ENCODE measurements at regions not wholly inside any gene's neighbourhood (a gene's known extent, or its start where the extent isn't known, plus 50 kb on each side); places are given as distances from the start of the nearest gene placed in this dataset.

DNA sequence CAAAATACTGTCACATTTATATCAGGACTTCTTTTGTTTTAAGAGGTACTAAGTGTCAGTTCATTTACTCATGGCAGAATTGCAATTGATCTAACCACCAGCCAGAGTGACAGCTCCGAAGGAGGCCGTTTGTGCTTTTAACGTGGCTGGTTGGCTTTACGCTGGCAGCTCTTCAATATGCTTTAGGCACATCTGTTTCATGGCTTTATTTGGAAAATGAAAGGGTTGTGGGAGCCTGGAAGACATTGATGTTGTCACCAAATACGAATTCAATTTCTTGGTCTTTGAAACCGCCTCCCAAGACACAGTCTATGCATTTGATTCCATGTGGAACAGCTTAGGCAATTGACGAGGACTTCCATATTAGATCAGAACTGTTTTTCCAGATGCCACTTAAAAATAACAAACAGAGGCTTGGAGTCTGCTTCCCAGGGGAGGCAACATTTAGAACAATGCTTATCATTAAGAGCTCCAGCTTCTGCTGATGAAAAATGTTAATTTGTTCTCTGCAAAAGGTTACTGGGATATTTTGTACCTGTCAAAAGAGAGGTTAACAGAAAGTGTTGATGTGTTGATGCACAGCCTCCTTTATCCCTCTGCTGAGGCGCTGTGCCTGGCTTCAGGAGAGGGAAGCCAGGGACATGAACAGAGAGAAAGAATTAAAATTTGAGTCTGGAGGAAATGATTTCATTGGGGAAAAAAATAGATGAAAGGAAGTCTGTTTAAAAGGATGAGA, 64.0 kb upstream of the TNFRSF19 start:
- no TSS peak for BruUV-seq (replicated peaks)
- no peak for DNase-seq
- Histone ChIP-seq H3K4me3 (ENCODE audit: low read depth, low read length) (no peak overlapping the region), H3K27me3 (replicated peaks; ENCODE audit: control insufficient read depth, insufficient read depth, low read length) (no peaks in the 10 kb centered on the region), H3K4me1 (peaks cover 11% of the 10 kb centered on the region), H3K9me3 (no peaks in the 10 kb centered on the region), H3K36me3 (ENCODE audit: control insufficient read depth, insufficient read depth, low read length) (no peaks in the 10 kb centered on the region)
- Mint-ChIP-seq H3K4me3 (ENCODE audit: unreplicated experiment) (no peak overlapping the region), H3K36me3 (ENCODE audit: insufficient read depth, unreplicated experiment) (no peaks in the 10 kb centered on the region), H3K4me1 (ENCODE audit: low read depth, unreplicated experiment) (peaks cover 14% of the 10 kb centered on the region), H3K27ac (ENCODE audit: unreplicated experiment) (no peak overlapping the region), H3K9me3 (ENCODE audit: unreplicated experiment) (no peaks in the 10 kb centered on the region), H3K27me3 (ENCODE audit: insufficient read depth, unreplicated experiment) (no peaks in the 10 kb centered on the region)
- intact Hi-C loops (cut with micrococcal nuclease; ENCODE audit: unreplicated experiment) = no loop called here
- TF ChIP-seq, protein P1, sequence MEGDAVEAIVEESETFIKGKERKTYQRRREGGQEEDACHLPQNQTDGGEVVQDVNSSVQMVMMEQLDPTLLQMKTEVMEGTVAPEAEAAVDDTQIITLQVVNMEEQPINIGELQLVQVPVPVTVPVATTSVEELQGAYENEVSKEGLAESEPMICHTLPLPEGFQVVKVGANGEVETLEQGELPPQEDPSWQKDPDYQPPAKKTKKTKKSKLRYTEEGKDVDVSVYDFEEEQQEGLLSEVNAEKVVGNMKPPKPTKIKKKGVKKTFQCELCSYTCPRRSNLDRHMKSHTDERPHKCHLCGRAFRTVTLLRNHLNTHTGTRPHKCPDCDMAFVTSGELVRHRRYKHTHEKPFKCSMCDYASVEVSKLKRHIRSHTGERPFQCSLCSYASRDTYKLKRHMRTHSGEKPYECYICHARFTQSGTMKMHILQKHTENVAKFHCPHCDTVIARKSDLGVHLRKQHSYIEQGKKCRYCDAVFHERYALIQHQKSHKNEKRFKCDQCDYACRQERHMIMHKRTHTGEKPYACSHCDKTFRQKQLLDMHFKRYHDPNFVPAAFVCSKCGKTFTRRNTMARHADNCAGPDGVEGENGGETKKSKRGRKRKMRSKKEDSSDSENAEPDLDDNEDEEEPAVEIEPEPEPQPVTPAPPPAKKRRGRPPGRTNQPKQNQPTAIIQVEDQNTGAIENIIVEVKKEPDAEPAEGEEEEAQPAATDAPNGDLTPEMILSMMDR (IDR thresholded peaks at IDR 0.05; ENCODE audit: insufficient read depth in 1 of 2, low read depth in 1 of 2, low read length in 1 of 2, severe bottlenecking in 1 of 2, unreplicated experiment in 1 of 2) = no peak
- ChIA-PET POLR2A (no interaction called here), CTCF (no interaction called here)

DNA sequence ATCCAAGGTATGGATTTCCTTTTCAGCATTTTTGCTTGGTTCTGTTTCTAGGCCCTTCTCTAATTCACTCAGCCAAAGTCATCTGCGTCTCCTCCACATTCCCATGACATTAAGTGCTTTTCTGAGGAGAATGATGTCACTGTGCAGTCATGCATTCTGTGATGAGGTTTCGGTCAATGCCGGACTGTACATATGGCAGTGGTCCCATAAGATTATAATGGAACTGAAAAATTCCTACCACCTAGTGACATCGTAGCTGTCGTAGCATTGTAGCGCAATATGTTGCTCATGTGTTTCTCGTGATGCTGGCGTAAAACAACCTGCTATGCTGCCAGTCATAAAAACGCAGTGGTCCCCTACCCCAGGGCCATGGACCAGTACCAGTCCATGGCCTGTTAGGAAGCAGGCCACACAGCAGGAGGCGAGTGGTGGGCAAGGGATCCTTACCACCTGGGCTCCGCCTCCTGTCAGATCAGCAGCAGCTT, 63.4 kb upstream of the TNFRSF19 start:
- no peak for DNase-seq
- H3K27ac Mint-ChIP-seq (ENCODE audit: unreplicated experiment) = no peak overlapping the region
- Histone ChIP-seq H3K9me3 (no peaks in the 10 kb centered on the region), H3K36me3 (ENCODE audit: control insufficient read depth, insufficient read depth, low read length) (no peaks in the 10 kb centered on the region), H3K27me3 (replicated peaks; ENCODE audit: control insufficient read depth, insufficient read depth, low read length) (no peaks in the 10 kb centered on the region), H3K4me3 (ENCODE audit: low read depth, low read length) (no peak overlapping the region), H3K4me1 (peaks cover 13% of the 10 kb centered on the region)
- ChIA-PET POLR2A (interaction anchor here (0.6 kb wide), 1 partner anchor 145 kb away, joined by 8 read pairs; no protein-coding TSS in a partner anchor), CTCF (no interaction called here)
- H3K27me3 Mint-ChIP-seq (ENCODE audit: insufficient read depth, unreplicated experiment) = no peaks in the 10 kb centered on the region
- H3K4me1 Mint-ChIP-seq (ENCODE audit: low read depth, unreplicated experiment) = peaks cover 14% of the 10 kb centered on the region
- no TSS peak for BruUV-seq (replicated peaks)
- no peaks in the 10 kb centered on the region for H3K36me3 Mint-ChIP-seq (ENCODE audit: insufficient read depth, unreplicated experiment)
- TF ChIP-seq, protein P1 (IDR thresholded peaks at IDR 0.05; ENCODE audit: insufficient read depth in 1 of 2, low read depth in 1 of 2, low read length in 1 of 2, severe bottlenecking in 1 of 2, unreplicated experiment in 1 of 2) = no peak
- H3K9me3 Mint-ChIP-seq (ENCODE audit: unreplicated experiment) = no peaks in the 10 kb centered on the region
- no peak overlapping the region for H3K4me3 Mint-ChIP-seq (ENCODE audit: unreplicated experiment)
- intact Hi-C loops (cut with micrococcal nuclease; ENCODE audit: unreplicated experiment) = no loop called here

DNA sequence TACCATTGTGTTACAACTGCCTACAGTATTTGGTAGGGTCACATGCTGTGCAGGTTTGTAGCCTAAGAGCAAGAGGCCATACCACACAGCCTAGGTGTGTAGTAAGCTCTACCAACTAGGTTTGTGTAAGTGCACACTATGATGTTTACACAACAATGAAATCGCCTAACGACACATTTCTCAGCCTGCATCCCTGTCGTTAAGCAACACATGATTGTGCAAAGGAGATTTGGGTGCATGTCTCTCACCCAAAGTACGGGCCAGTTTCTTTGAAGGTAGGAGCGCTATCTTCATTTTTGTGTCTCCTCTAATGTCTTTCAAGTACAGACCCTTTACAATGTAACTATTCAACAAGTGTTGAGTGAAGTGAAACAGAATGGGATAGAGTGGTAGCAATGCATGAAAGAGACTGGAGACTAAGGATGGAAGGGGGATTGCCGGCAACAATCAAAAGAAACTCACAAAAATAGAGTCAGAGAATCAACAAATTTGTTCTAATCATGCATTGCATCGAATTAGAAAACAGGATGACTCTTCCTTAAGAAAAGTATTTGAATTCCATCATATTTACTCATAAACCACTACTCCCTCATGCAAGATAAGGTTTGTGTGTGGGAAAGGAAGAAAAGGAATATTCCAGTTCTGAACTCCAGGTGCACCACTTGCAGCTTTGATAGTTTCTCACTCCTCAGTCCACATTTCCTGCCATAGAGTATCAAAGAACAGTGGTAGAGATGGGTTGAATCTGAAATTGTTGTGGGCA, 60.2 kb upstream of the TNFRSF19 start:
- no peak for DNase-seq
- CTCF ChIA-PET = no interaction called here

More for the DNA sequence above, 60.2 kb upstream of the TNFRSF19 start:
- no peak overlapping the region for H3K4me3 ChIP-seq (ENCODE audit: low read depth, low read length)
- H3K36me3 ChIP-seq (ENCODE audit: control insufficient read depth, insufficient read depth, low read length) = no peaks in the 10 kb centered on the region
- intact Hi-C loops (cut with micrococcal nuclease; ENCODE audit: unreplicated experiment) = loop anchor here (1.0 to 2.0 kb wide), 2 partner anchors 43 to 199 kb away; no protein-coding TSS in a partner anchor
- H3K9me3 ChIP-seq = no peaks in the 10 kb centered on the region
- peaks cover 13% of the 10 kb centered on the region for H3K4me1 ChIP-seq
- Mint-ChIP-seq H3K4me1 (ENCODE audit: low read depth, unreplicated experiment) (peaks cover 12% of the 10 kb centered on the region), H3K9me3 (ENCODE audit: unreplicated experiment) (no peaks in the 10 kb centered on the region), H3K4me3 (ENCODE audit: unreplicated experiment) (no peak overlapping the region), H3K27me3 (ENCODE audit: insufficient read depth, unreplicated experiment) (no peaks in the 10 kb centered on the region), H3K36me3 (ENCODE audit: insufficient read depth, unreplicated experiment) (no peaks in the 10 kb centered on the region), H3K27ac (ENCODE audit: unreplicated experiment) (no peak overlapping the region)
- no TSS peak for BruUV-seq (replicated peaks)
- no peaks in the 10 kb centered on the region for H3K27me3 ChIP-seq (replicated peaks; ENCODE audit: control insufficient read depth, insufficient read depth, low read length)
- TF ChIP-seq, protein P1 (IDR thresholded peaks at IDR 0.05; ENCODE audit: insufficient read depth in 1 of 2, low read depth in 1 of 2, low read length in 1 of 2, severe bottlenecking in 1 of 2, unreplicated experiment in 1 of 2) = no peak
- POLR2A ChIA-PET = no interaction called here

All from Caco-2 (cell line).